Ovary (tissue), 3 donors: ENCODE measurements at regions not wholly inside any gene's neighbourhood (a gene's known extent, or its start where the extent isn't known, plus 50 kb on each side); places are given as distances from the start of the nearest gene placed in this dataset.

Experiments used
- CTCF ChIP-seq, 3 donors: fragments of 450-650 bp in 2 of 3; fragments of 200-600 bp in 1 of 3; IDR thresholded peaks; one replicate each; pipeline versions ENCODE4 v1.5.1 to v1.8.0; 2016 to 2022; ENCODE audit warnings: antibody characterized with exemption in 3 of 3, mild to moderate bottlenecking in 1 of 3
- POLR2A ChIP-seq: fragments of 450-650 bp; IDR thresholded peaks from one replicate; pipeline ENCODE4 v1.6.1; 2017; ENCODE audit warnings: antibody characterized with exemption, mild to moderate bottlenecking, moderate library complexity
- donor health status: DM: no; HTN: no; CAD: no.

GRCh38 chr10:44696496-44696895 lies 214.6 kb upstream of the TMEM72 start:
- TF ChIP-seq POLR2A (no peak), CTCF (IDR thresholded peaks at IDR 0.05) (no peak)
